ENCODE measurements at regions not wholly inside any gene's neighbourhood (a gene's known extent, or its start where the extent isn't known, plus 50 kb on each side); places are given as distances from the start of the nearest gene placed in this dataset.

- H3K27me3 ChIP-seq (replicated peaks; ENCODE audit: control insufficient read depth, insufficient read depth, low read length) = no peaks in the 10 kb centered on the region
- H3K27me3 Mint-ChIP-seq (ENCODE audit: insufficient read depth, unreplicated experiment) = no peaks in the 10 kb centered on the region
- intact Hi-C loops (cut with micrococcal nuclease; ENCODE audit: unreplicated experiment) = no loop called here
- no peaks in the 10 kb centered on the region for H3K36me3 ChIP-seq (ENCODE audit: control insufficient read depth, insufficient read depth, low read length)
- no peaks in the 10 kb centered on the region for H3K9me3 ChIP-seq
- H3K9me3 Mint-ChIP-seq (ENCODE audit: unreplicated experiment) = no peaks in the 10 kb centered on the region
- H3K4me1 Mint-ChIP-seq (ENCODE audit: low read depth, unreplicated experiment) = no peaks in the 10 kb centered on the region
- H3K4me3 Mint-ChIP-seq (ENCODE audit: unreplicated experiment) = no peak overlapping the region
- H3K27ac Mint-ChIP-seq (ENCODE audit: unreplicated experiment) = no peak overlapping the region
- BruUV-seq (replicated peaks) = no TSS peak
- H3K4me3 ChIP-seq (ENCODE audit: low read depth, low read length) = no peak overlapping the region
- CTCF ChIA-PET = no interaction called here
- H3K36me3 Mint-ChIP-seq (ENCODE audit: insufficient read depth, unreplicated experiment) = no peaks in the 10 kb centered on the region
- DNase-seq = no peak
- POLR2A ChIA-PET = no interaction called here
- TF ChIP-seq, protein P1, sequence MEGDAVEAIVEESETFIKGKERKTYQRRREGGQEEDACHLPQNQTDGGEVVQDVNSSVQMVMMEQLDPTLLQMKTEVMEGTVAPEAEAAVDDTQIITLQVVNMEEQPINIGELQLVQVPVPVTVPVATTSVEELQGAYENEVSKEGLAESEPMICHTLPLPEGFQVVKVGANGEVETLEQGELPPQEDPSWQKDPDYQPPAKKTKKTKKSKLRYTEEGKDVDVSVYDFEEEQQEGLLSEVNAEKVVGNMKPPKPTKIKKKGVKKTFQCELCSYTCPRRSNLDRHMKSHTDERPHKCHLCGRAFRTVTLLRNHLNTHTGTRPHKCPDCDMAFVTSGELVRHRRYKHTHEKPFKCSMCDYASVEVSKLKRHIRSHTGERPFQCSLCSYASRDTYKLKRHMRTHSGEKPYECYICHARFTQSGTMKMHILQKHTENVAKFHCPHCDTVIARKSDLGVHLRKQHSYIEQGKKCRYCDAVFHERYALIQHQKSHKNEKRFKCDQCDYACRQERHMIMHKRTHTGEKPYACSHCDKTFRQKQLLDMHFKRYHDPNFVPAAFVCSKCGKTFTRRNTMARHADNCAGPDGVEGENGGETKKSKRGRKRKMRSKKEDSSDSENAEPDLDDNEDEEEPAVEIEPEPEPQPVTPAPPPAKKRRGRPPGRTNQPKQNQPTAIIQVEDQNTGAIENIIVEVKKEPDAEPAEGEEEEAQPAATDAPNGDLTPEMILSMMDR (IDR thresholded peaks at IDR 0.05; ENCODE audit: insufficient read depth in 1 of 2, low read depth in 1 of 2, low read length in 1 of 2, severe bottlenecking in 1 of 2, unreplicated experiment in 1 of 2) = no peak
- H3K4me1 ChIP-seq = no peaks in the 10 kb centered on the region
Measured at GRCh38 chr1:194818674-194819073, 1632.3 kb upstream of the B3GALT2 start.

DNA sequence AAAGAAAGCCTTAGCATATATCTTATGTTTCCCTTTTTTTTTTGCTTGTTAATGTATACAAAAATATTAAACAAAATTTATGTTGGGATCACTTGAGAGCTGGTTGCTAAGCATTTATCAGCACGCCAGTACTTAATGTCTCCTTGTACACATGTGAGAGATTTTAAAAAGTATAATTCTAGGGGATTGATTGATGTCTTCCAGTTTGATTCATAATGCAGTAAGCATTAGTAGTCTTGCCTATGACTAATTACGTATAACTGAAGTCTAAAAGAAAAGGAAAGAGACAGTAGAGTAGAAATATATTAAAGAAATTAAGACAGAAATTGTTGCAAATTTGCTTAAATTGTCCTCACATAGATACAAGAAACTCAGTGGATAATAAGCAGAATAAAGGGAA is 1630.4 kb upstream of the B3GALT2 start:
- no TSS peak for BruUV-seq (replicated peaks)
- Histone ChIP-seq H3K36me3 (ENCODE audit: control insufficient read depth, insufficient read depth, low read length) (no peaks in the 10 kb centered on the region), H3K4me3 (ENCODE audit: low read depth, low read length) (no peak overlapping the region), H3K4me1 (no peaks in the 10 kb centered on the region), H3K27me3 (replicated peaks; ENCODE audit: control insufficient read depth, insufficient read depth, low read length) (no peaks in the 10 kb centered on the region), H3K9me3 (no peaks in the 10 kb centered on the region)
- TF ChIP-seq, protein P1 (IDR thresholded peaks at IDR 0.05; ENCODE audit: insufficient read depth in 1 of 2, low read depth in 1 of 2, low read length in 1 of 2, severe bottlenecking in 1 of 2, unreplicated experiment in 1 of 2) = no peak
- no peak for DNase-seq
- CTCF ChIA-PET = no interaction called here
- Mint-ChIP-seq H3K27me3 (ENCODE audit: insufficient read depth, unreplicated experiment) (no peaks in the 10 kb centered on the region), H3K9me3 (ENCODE audit: unreplicated experiment) (no peaks in the 10 kb centered on the region), H3K4me1 (ENCODE audit: low read depth, unreplicated experiment) (no peaks in the 10 kb centered on the region), H3K27ac (ENCODE audit: unreplicated experiment) (no peak overlapping the region), H3K36me3 (ENCODE audit: insufficient read depth, unreplicated experiment) (no peaks in the 10 kb centered on the region), H3K4me3 (ENCODE audit: unreplicated experiment) (no peak overlapping the region)
- intact Hi-C loops (cut with micrococcal nuclease; ENCODE audit: unreplicated experiment) = no loop called here
- POLR2A ChIA-PET = no interaction called here

- no peak for DNase-seq
- CTCF ChIA-PET = no interaction called here
- no peaks in the 10 kb centered on the region for H3K36me3 Mint-ChIP-seq (ENCODE audit: insufficient read depth, unreplicated experiment)
Measured at GRCh38 chr1:194813096-194813495, 1626.7 kb upstream of the B3GALT2 start.

More at GRCh38 chr1:194813096-194813495, 1626.7 kb upstream of the B3GALT2 start:
- Histone ChIP-seq H3K36me3 (ENCODE audit: control insufficient read depth, insufficient read depth, low read length) (no peaks in the 10 kb centered on the region), H3K4me3 (ENCODE audit: low read depth, low read length) (no peak overlapping the region), H3K27me3 (replicated peaks; ENCODE audit: control insufficient read depth, insufficient read depth, low read length) (no peaks in the 10 kb centered on the region), H3K4me1 (no peaks in the 10 kb centered on the region), H3K9me3 (no peaks in the 10 kb centered on the region)
- H3K4me3 Mint-ChIP-seq (ENCODE audit: unreplicated experiment) = no peak overlapping the region
- POLR2A ChIA-PET = no interaction called here
- H3K27me3 Mint-ChIP-seq (ENCODE audit: insufficient read depth, unreplicated experiment) = no peaks in the 10 kb centered on the region
- no TSS peak for BruUV-seq (replicated peaks)
- H3K4me1 Mint-ChIP-seq (ENCODE audit: low read depth, unreplicated experiment) = no peaks in the 10 kb centered on the region
- H3K27ac Mint-ChIP-seq (ENCODE audit: unreplicated experiment) = no peak overlapping the region
- no peaks in the 10 kb centered on the region for H3K9me3 Mint-ChIP-seq (ENCODE audit: unreplicated experiment)
- intact Hi-C loops (cut with micrococcal nuclease; ENCODE audit: unreplicated experiment) = no loop called here
- TF ChIP-seq, protein P1 (IDR thresholded peaks at IDR 0.05; ENCODE audit: insufficient read depth in 1 of 2, low read depth in 1 of 2, low read length in 1 of 2, severe bottlenecking in 1 of 2, unreplicated experiment in 1 of 2) = no peak
